ENCODE measurements at regions not wholly inside any gene's neighbourhood (a gene's known extent, or its start where the extent isn't known, plus 50 kb on each side); places are given as distances from the start of the nearest gene placed in this dataset.

GRCh38 chr21:27683292-27683691 is 716.4 kb upstream of the ADAMTS5 start:
- no peak for DNase-seq (ENCODE audit: low spot score)
- H3K27ac ChIP-seq = no peak overlapping the region
- no peak for TF ChIP-seq CTCF (IDR thresholded peaks at IDR 0.05)

GRCh38 chr21:27681841-27682240 is 715.0 kb upstream of the ADAMTS5 start:
- Histone ChIP-seq H3K4me3 (no peak overlapping the region), H3K27ac (no peak overlapping the region)
- no peak for DNase-seq (ENCODE audit: low spot score)
- no peak for TF ChIP-seq CTCF (IDR thresholded peaks at IDR 0.05)

More at GRCh38 chr21:27683292-27683691, 716.4 kb upstream of the ADAMTS5 start:
- H3K4me3 ChIP-seq = no peak overlapping the region

- TF ChIP-seq CTCF (IDR thresholded peaks at IDR 0.05) = no peak
- Histone ChIP-seq H3K4me3 (no peak overlapping the region), H3K27ac (no peak overlapping the region)
- DNase-seq (ENCODE audit: low spot score) = no peak
Observed at GRCh38 chr21:27681038-27681437, 714.1 kb upstream of the ADAMTS5 start.

- Histone ChIP-seq H3K27ac (no peak overlapping the region), H3K4me3 (no peak overlapping the region)
- no peak for DNase-seq (ENCODE audit: low spot score)
- TF ChIP-seq CTCF (IDR thresholded peaks at IDR 0.05) = no peak
Observed at GRCh38 chr21:27680181-27680580, 713.3 kb upstream of the ADAMTS5 start.

GRCh38 chr21:27678511-27678910 is 711.6 kb upstream of the ADAMTS5 start:
- H3K4me3 ChIP-seq = no peak overlapping the region
- no peak for DNase-seq (ENCODE audit: low spot score)
- H3K27ac ChIP-seq = no peak overlapping the region
- no peak for TF ChIP-seq CTCF (IDR thresholded peaks at IDR 0.05)

GRCh38 chr21:27677546-27677945 is 710.7 kb upstream of the ADAMTS5 start:
- TF ChIP-seq CTCF (IDR thresholded peaks at IDR 0.05) = no peak
- Histone ChIP-seq H3K27ac (no peak overlapping the region), H3K4me3 (no peak overlapping the region)
- no peak for DNase-seq (ENCODE audit: low spot score)

- H3K4me3 ChIP-seq = no peak overlapping the region
- TF ChIP-seq CTCF (IDR thresholded peaks at IDR 0.05) = no peak
- no peak for DNase-seq (ENCODE audit: low spot score)
- no peak overlapping the region for H3K27ac ChIP-seq
Observed at GRCh38 chr21:27675306-27675705, 708.4 kb upstream of the ADAMTS5 start.

All from coronary artery (tissue), 2 donors.